HepG2 (cell line): ENCODE measurements at regions not wholly inside any gene's neighbourhood (a gene's known extent, or its start where the extent isn't known, plus 50 kb on each side); places are given as distances from the start of the nearest gene placed in this dataset.

Experiments
- EZH2 ChIP-seq: conservative IDR thresholded peaks from 2 replicates; pipeline ENCODE4 v1.6.1; 2012; ENCODE audit warnings: mild to moderate bottlenecking, low read depth, low read length, moderate library complexity
- POLR2A ChIP-seq, 2 experiments: IDR thresholded peaks; 2 replicates each; pipeline ENCODE4 v1.6.1; 2011; ENCODE audit warnings: low read depth in 2 of 2, low read length in 2 of 2, mild to moderate bottlenecking in 1 of 2, moderate library complexity in 1 of 2; ENCODE audit not compliant: insufficient read depth in 1 of 2
- PRMT3 ChIP-seq: sonication (generic); formaldehyde crosslinking; IDR thresholded peaks from 2 replicates; pipeline ENCODE4 v1.8.1; 2022; ENCODE audit warnings: low read depth, mild to moderate bottlenecking, moderate library complexity, missing genetic modification reagents, borderline replicate concordance
- RAD21 ChIP-seq: fragments of 450-650 bp; formaldehyde crosslinking; IDR thresholded peaks from 2 replicates; pipeline ENCODE4 v1.5.0; 2020; ENCODE audit warnings: mild to moderate bottlenecking
- ZNF333 ChIP-seq: sonication (generic); formaldehyde crosslinking; IDR thresholded peaks from 2 replicates; pipeline ENCODE4 v1.4.0; 2020; ENCODE audit warnings: mild to moderate bottlenecking, missing genetic modification reagents, borderline replicate concordance
- TF ChIP-seq, protein P1 (sequence below), 2 experiments: IDR thresholded peaks; 2 replicates each; pipeline ENCODE4 v1.6.1; 2011 to 2012; ENCODE audit warnings: low read length in 2 of 2, borderline replicate concordance in 1 of 2, low read depth in 1 of 2, mild to moderate bottlenecking in 1 of 2, moderate library complexity in 1 of 2
- TF ChIP-seq, protein P2 (sequence below): sonication (generic); formaldehyde crosslinking; IDR thresholded peaks from 2 replicates; pipeline ENCODE4 v1.9.0; 2021; ENCODE audit warnings: missing genetic modification reagents, borderline replicate concordance
- TF ChIP-seq, protein P3 (sequence below), 2 experiments: sonication (generic) in 1 of 2; formaldehyde crosslinking in 1 of 2; IDR thresholded peaks; 2 replicates each; pipeline versions ENCODE4 v1.5.1 to v1.6.1; 2011 to 2020; ENCODE audit warnings: borderline replicate concordance in 1 of 2, low read depth in 1 of 2, low read length in 1 of 2, mild to moderate bottlenecking in 1 of 2, missing genetic modification reagents in 1 of 2, moderate library complexity in 1 of 2
- TF ChIP-seq, protein P4 (sequence below): sonication (generic); formaldehyde crosslinking; IDR thresholded peaks from 2 replicates; pipeline ENCODE4 v1.8.0; 2022; ENCODE audit warnings: mild to moderate bottlenecking, missing genetic modification reagents, borderline replicate concordance
- TF ChIP-seq, protein P5 (sequence below): IDR thresholded peaks from 2 replicates; pipeline ENCODE4 v1.6.1; 2016; ENCODE audit warnings: low read depth, borderline replicate concordance
- TF ChIP-seq, protein P6 (sequence below): sonication (generic); formaldehyde crosslinking; IDR thresholded peaks from 2 replicates; pipeline ENCODE4 v1.5.0; 2020; ENCODE audit warnings: mild to moderate bottlenecking, missing genetic modification reagents, moderate library complexity
- TF ChIP-seq, protein P7 (sequence below): sonication (generic); formaldehyde crosslinking; conservative IDR thresholded peaks from 2 replicates; pipeline ENCODE4 v1.4.0; 2020; ENCODE audit warnings: missing genetic modification reagents

DNA sequence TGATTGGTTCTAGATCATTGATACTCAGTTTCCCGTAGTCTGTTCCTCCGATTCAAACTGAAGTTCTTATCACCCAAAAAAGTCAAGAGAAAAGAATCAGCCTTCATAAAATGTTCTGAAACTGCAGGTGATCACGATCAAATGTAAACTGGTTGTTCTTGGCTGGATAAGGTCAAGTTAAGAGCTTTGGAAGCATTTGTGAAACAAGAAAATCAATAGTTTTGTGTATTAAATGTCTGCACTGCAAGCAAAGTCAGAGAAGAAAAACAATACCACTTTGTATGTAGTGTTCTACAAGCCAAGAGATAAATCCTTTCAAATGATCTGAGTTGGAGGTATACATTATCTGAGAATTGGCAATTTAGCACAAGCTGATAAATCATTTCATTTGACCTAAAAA, 710.3 kb downstream of the SORCS1 start:
- TF ChIP-seq, protein P1, sequence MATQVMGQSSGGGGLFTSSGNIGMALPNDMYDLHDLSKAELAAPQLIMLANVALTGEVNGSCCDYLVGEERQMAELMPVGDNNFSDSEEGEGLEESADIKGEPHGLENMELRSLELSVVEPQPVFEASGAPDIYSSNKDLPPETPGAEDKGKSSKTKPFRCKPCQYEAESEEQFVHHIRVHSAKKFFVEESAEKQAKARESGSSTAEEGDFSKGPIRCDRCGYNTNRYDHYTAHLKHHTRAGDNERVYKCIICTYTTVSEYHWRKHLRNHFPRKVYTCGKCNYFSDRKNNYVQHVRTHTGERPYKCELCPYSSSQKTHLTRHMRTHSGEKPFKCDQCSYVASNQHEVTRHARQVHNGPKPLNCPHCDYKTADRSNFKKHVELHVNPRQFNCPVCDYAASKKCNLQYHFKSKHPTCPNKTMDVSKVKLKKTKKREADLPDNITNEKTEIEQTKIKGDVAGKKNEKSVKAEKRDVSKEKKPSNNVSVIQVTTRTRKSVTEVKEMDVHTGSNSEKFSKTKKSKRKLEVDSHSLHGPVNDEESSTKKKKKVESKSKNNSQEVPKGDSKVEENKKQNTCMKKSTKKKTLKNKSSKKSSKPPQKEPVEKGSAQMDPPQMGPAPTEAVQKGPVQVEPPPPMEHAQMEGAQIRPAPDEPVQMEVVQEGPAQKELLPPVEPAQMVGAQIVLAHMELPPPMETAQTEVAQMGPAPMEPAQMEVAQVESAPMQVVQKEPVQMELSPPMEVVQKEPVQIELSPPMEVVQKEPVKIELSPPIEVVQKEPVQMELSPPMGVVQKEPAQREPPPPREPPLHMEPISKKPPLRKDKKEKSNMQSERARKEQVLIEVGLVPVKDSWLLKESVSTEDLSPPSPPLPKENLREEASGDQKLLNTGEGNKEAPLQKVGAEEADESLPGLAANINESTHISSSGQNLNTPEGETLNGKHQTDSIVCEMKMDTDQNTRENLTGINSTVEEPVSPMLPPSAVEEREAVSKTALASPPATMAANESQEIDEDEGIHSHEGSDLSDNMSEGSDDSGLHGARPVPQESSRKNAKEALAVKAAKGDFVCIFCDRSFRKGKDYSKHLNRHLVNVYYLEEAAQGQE (IDR thresholded peaks at IDR 0.05; ENCODE audit: borderline replicate concordance in 1 of 2, low read depth in 1 of 2, low read length in 2 of 2), result no peak
- TF ChIP-seq, protein P2, sequence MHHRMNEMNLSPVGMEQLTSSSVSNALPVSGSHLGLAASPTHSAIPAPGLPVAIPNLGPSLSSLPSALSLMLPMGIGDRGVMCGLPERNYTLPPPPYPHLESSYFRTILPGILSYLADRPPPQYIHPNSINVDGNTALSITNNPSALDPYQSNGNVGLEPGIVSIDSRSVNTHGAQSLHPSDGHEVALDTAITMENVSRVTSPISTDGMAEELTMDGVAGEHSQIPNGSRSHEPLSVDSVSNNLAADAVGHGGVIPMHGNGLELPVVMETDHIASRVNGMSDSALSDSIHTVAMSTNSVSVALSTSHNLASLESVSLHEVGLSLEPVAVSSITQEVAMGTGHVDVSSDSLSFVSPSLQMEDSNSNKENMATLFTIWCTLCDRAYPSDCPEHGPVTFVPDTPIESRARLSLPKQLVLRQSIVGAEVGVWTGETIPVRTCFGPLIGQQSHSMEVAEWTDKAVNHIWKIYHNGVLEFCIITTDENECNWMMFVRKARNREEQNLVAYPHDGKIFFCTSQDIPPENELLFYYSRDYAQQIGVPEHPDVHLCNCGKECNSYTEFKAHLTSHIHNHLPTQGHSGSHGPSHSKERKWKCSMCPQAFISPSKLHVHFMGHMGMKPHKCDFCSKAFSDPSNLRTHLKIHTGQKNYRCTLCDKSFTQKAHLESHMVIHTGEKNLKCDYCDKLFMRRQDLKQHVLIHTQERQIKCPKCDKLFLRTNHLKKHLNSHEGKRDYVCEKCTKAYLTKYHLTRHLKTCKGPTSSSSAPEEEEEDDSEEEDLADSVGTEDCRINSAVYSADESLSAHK (CRISPR knock-in tag), result no peak
- TF ChIP-seq PRMT3, result no peak
- TF ChIP-seq ZNF333 (CRISPR knock-in tag), result no peak
- TF ChIP-seq RAD21, result no peak
- TF ChIP-seq, protein P3, sequence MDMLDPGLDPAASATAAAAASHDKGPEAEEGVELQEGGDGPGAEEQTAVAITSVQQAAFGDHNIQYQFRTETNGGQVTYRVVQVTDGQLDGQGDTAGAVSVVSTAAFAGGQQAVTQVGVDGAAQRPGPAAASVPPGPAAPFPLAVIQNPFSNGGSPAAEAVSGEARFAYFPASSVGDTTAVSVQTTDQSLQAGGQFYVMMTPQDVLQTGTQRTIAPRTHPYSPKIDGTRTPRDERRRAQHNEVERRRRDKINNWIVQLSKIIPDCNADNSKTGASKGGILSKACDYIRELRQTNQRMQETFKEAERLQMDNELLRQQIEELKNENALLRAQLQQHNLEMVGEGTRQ (IDR thresholded peaks at IDR 0.05; ENCODE audit: low read depth, low read length), result no peak
- TF ChIP-seq, protein P3 (CRISPR knock-in tag; IDR thresholded peaks at IDR 0.05; ENCODE audit: borderline replicate concordance), result no peak
- TF ChIP-seq, protein P4, sequence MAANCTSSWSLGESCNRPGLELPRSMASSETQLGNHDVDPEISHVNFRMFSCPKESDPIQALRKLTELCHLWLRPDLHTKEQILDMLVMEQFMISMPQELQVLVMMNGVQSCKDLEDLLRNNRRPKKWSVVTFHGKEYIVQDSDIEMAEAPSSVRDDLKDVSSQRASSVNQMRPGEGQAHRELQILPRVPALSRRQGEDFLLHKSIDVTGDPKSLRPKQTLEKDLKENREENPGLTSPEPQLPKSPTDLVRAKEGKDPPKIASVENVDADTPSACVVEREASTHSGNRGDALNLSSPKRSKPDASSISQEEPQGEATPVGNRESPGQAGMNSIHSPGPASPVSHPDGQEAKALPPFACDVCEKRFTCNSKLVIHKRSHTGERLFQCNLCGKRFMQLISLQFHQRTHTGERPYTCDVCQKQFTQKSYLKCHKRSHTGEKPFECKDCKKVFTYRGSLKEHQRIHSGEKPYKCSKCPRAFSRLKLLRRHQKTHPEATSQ (CRISPR knock-in tag), result no peak
- no peak for TF ChIP-seq EZH2
- TF ChIP-seq, protein P5, sequence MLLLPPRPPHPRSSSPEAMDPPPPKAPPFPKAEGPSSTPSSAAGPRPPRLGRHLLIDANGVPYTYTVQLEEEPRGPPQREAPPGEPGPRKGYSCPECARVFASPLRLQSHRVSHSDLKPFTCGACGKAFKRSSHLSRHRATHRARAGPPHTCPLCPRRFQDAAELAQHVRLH (CRISPR knock-in tag), result no peak
- no peak for TF ChIP-seq POLR2A (IDR thresholded peaks at IDR 0.05; ENCODE audit: insufficient read depth in 1 of 2, low read depth in 2 of 2, low read length in 2 of 2)
- TF ChIP-seq, protein P6, sequence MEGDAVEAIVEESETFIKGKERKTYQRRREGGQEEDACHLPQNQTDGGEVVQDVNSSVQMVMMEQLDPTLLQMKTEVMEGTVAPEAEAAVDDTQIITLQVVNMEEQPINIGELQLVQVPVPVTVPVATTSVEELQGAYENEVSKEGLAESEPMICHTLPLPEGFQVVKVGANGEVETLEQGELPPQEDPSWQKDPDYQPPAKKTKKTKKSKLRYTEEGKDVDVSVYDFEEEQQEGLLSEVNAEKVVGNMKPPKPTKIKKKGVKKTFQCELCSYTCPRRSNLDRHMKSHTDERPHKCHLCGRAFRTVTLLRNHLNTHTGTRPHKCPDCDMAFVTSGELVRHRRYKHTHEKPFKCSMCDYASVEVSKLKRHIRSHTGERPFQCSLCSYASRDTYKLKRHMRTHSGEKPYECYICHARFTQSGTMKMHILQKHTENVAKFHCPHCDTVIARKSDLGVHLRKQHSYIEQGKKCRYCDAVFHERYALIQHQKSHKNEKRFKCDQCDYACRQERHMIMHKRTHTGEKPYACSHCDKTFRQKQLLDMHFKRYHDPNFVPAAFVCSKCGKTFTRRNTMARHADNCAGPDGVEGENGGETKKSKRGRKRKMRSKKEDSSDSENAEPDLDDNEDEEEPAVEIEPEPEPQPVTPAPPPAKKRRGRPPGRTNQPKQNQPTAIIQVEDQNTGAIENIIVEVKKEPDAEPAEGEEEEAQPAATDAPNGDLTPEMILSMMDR, result no peak
- TF ChIP-seq, protein P7, sequence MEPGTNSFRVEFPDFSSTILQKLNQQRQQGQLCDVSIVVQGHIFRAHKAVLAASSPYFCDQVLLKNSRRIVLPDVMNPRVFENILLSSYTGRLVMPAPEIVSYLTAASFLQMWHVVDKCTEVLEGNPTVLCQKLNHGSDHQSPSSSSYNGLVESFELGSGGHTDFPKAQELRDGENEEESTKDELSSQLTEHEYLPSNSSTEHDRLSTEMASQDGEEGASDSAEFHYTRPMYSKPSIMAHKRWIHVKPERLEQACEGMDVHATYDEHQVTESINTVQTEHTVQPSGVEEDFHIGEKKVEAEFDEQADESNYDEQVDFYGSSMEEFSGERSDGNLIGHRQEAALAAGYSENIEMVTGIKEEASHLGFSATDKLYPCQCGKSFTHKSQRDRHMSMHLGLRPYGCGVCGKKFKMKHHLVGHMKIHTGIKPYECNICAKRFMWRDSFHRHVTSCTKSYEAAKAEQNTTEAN (CRISPR knock-in tag), result no peak
